GM23248 (cell line): ENCODE measurements at regions not wholly inside any gene's neighbourhood (a gene's known extent, or its start where the extent isn't known, plus 50 kb on each side); places are given as distances from the start of the nearest gene placed in this dataset.

Experiments
- EZH2 ChIP-seq: fragments of 200-600 bp; sonication (generic); IDR thresholded peaks from 2 replicates; pipeline ENCODE4 v1.6.1; 2018; ENCODE audit warnings: antibody characterized with exemption, mild to moderate bottlenecking; ENCODE audit not compliant: insufficient read depth, poor library complexity, severe bottlenecking
- EZH2phosphoT487 ChIP-seq: fragments of 200-600 bp; sonication (generic); IDR thresholded peaks from 2 replicates; pipeline ENCODE4 v1.6.1; 2018; ENCODE audit warnings: antibody characterized with exemption, moderate library complexity, mild to moderate bottlenecking, low read depth; ENCODE audit not compliant: insufficient read depth

- TF ChIP-seq EZH2 (no peak), EZH2phosphoT487 (no peak)
Measured at GRCh38 chr7:135857519-135858274, 109.1 kb upstream of the FAM180A start.
